Natural killer cell (primary cell): ENCODE measurements at regions not wholly inside any gene's neighbourhood (a gene's known extent, or its start where the extent isn't known, plus 50 kb on each side); places are given as distances from the start of the nearest gene placed in this dataset.
"Not testable (repeated sequence)": the region's sequence is repeated elsewhere in the genome, so short reads cannot be mapped to it uniquely, and the experiment has no call there.

ENCODE experiments used
- ATAC-seq, 3 donors: fragments of 150-1000 bp in 2 of 3; fragments of 200-7000 bp in 1 of 3; cut with Tn5 transposase; 1 replicate in 1 of 3; 2 replicates in 2 of 3; pipeline ENCODE4 v1.10.0; 2021; ENCODE audit warnings: mild to moderate bottlenecking in 2 of 3, moderate library complexity in 2 of 3
- DNase-seq, 2 donors: peaks; one replicate each; pipeline versions ENCODE4 v3.0.0 to v3.0.0-alpha.2; 2013 to 2021; ENCODE audit warnings: mixed read lengths in 1 of 2
- H3K27ac ChIP-seq: one replicate; pipeline ENCODE4 v1.5.1; 2013; ENCODE audit warnings: mild to moderate bottlenecking, low read length
- H3K27me3 ChIP-seq: one replicate; pipeline ENCODE4 v1.6.1; 2013; ENCODE audit warnings: low read length; ENCODE audit not compliant: control insufficient read depth, insufficient read depth
- H3K36me3 ChIP-seq: one replicate; pipeline ENCODE4 v1.6.1; 2013; ENCODE audit warnings: low read length; ENCODE audit not compliant: control insufficient read depth, insufficient read depth
- H3K4me1 ChIP-seq: one replicate; pipeline ENCODE4 v1.6.1; 2013; ENCODE audit warnings: low read length; ENCODE audit not compliant: control insufficient read depth, insufficient read depth
- H3K4me3 ChIP-seq: one replicate; pipeline ENCODE4 v1.5.1; 2013; ENCODE audit warnings: low read length
- H3K9me3 ChIP-seq: one replicate; pipeline ENCODE4 v1.6.1; 2013; ENCODE audit warnings: low read length; ENCODE audit not compliant: control insufficient read depth, insufficient read depth
- H3K27ac Mint-ChIP-seq, 2 donors: one replicate each; pipeline ENCODE4 v1.8.0; 2022; ENCODE audit warnings: mild to moderate bottlenecking in 2 of 2, mixed read lengths in 2 of 2, moderate library complexity in 1 of 2
- H3K27me3 Mint-ChIP-seq, 2 donors: one replicate each; pipeline ENCODE4 v1.8.0; 2022; ENCODE audit warnings: low read depth in 2 of 2, mixed read lengths in 2 of 2
- H3K36me3 Mint-ChIP-seq: one replicate; pipeline ENCODE4 v1.8.0; 2022; ENCODE audit warnings: mixed read lengths
- H3K4me1 Mint-ChIP-seq, 2 donors: one replicate each; pipeline ENCODE4 v1.8.0; 2022; ENCODE audit warnings: mixed read lengths in 2 of 2
- H3K4me3 Mint-ChIP-seq: one replicate; pipeline ENCODE4 v1.8.0; 2022; ENCODE audit warnings: mild to moderate bottlenecking, moderate library complexity, mixed read lengths
- H3K9me3 Mint-ChIP-seq, 2 donors: one replicate each; pipeline ENCODE4 v1.8.0; 2022; ENCODE audit warnings: mixed read lengths in 2 of 2
- WGBS: methylation state at CpG from one replicate; pipeline ENCODE4 v1.1.7; 2013; ENCODE audit warnings: missing lambda C conversion rate; ENCODE audit not compliant: insufficient coverage; 5-methylcytosine and 5-hydroxymethylcytosine counted together
- intact Hi-C: fragments of 100-400 bp; cut with micrococcal nuclease; formaldehyde crosslinking; loops from one replicate; pipeline ENCODE4 v1.14.2; 2022
- TF ChIP-seq, protein P1 (sequence below): fragments of 200-600 bp; IDR thresholded peaks from one replicate; pipeline ENCODE4 v1.8.0; 2022; ENCODE audit warnings: antibody characterized with exemption

DNA sequence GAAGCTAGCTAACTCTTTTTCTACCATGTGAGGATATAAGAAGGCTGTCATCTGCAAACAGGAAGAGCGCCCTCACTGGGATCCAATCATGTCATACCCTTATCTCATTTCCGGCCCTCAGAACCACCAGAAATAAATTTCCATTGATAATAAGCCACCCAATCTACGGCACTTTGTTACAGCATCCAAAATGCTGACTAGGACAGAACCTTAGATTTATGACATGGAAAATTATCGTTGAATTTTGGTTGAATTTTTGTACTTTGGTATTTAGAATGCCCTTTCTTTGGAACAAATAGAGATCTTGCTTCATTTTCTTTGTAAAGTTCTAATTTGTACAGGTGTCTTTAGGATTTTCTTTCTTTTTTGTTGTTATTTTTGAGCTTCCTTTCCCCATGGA lies 53.3 kb upstream of the CYLC2 start:
- no peak for ATAC-seq
- no peaks in the 10 kb centered on the region for H3K4me1 ChIP-seq
- 83% methylated on average over 3 of the region's 4 CpGs for WGBS

DNA sequence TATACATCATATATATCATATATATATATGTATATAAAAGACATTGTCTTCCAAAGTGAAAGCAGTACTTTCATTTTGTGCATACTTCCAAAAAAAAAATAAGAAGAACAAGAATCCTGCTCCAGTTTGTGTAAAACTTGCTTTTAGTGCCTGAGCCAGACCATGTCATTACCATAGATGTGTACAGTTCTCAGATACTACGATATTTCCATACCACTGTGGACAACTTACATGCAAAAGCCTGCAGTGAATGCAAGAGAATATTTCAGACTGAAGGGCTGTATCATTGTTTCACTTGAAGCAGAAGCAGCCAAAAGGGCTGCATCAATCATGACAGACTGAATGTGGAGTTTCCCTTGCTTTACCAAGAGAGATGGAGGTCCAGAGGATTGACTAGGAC lies 72.6 kb upstream of the CYLC2 start:
- Histone ChIP-seq H3K9me3 (no peaks in the 10 kb centered on the region), H3K36me3 (no peaks in the 10 kb centered on the region), H3K27ac (no peak overlapping the region), H3K27me3 (no peaks in the 10 kb centered on the region), H3K4me3 (no peak overlapping the region), H3K4me1 (no peaks in the 10 kb centered on the region)
- intact Hi-C loops, result no loop called here
- DNase-seq, result no peak
- H3K4me1 Mint-ChIP-seq, result no peaks in the 10 kb centered on the region
- no peak overlapping the region for H3K27ac Mint-ChIP-seq
- peaks cover 8 to 11% of the 10 kb centered on the region in 2 donors for H3K9me3 Mint-ChIP-seq
- WGBS, result 88% methylated on average over 1 of the region's 1 CpG
- TF ChIP-seq, protein P1, sequence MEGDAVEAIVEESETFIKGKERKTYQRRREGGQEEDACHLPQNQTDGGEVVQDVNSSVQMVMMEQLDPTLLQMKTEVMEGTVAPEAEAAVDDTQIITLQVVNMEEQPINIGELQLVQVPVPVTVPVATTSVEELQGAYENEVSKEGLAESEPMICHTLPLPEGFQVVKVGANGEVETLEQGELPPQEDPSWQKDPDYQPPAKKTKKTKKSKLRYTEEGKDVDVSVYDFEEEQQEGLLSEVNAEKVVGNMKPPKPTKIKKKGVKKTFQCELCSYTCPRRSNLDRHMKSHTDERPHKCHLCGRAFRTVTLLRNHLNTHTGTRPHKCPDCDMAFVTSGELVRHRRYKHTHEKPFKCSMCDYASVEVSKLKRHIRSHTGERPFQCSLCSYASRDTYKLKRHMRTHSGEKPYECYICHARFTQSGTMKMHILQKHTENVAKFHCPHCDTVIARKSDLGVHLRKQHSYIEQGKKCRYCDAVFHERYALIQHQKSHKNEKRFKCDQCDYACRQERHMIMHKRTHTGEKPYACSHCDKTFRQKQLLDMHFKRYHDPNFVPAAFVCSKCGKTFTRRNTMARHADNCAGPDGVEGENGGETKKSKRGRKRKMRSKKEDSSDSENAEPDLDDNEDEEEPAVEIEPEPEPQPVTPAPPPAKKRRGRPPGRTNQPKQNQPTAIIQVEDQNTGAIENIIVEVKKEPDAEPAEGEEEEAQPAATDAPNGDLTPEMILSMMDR, result no peak
- H3K27me3 Mint-ChIP-seq, result no peaks in the 10 kb centered on the region
- no peaks in the 10 kb centered on the region for H3K36me3 Mint-ChIP-seq
- no peak for ATAC-seq
- no peak overlapping the region for H3K4me3 Mint-ChIP-seq

More for the DNA sequence above, 53.3 kb upstream of the CYLC2 start:
- Mint-ChIP-seq H3K36me3 (no peaks in the 10 kb centered on the region), H3K27me3 (no peaks in the 10 kb centered on the region), H3K4me1 (no peaks in the 10 kb centered on the region), H3K4me3 (no peak overlapping the region), H3K9me3 (peaks cover 13 to 22% of the 10 kb centered on the region in 2 donors), H3K27ac (no peak overlapping the region)
- intact Hi-C loops, result no loop called here
- Histone ChIP-seq H3K27ac (no peak overlapping the region), H3K4me3 (no peak overlapping the region), H3K9me3 (peaks cover 2% of the 10 kb centered on the region), H3K36me3 (no peaks in the 10 kb centered on the region), H3K27me3 (no peaks in the 10 kb centered on the region)
- TF ChIP-seq, protein P1, result no peak
- DNase-seq, result no peak

DNA sequence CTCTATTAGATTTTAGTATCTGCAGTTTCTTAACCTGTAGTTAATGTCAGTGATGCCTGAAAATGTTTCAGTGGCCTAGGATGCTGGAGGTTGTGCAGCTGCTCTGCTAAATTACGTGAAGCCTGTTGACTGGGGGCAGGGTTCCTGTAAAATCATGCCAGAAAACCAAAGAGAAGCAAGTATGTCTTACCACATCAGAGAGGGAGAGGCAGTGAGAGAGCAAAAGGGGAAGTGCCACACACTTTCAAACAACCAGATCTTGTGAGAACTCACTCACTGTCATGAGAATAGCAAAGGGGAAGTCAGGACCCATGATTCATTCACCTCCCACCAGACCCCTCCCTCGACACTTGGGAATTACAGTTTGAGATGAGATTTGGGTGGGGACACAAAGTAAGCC lies 83.9 kb upstream of the CYLC2 start:
- Histone ChIP-seq H3K27me3 (no peaks in the 10 kb centered on the region), H3K9me3 (no peaks in the 10 kb centered on the region), H3K36me3 (no peaks in the 10 kb centered on the region), H3K4me1 (no peaks in the 10 kb centered on the region), H3K27ac (no peak overlapping the region), H3K4me3 (no peak overlapping the region)
- H3K27me3 Mint-ChIP-seq, result no peaks in the 10 kb centered on the region
- intact Hi-C loops, result no loop called here
- ATAC-seq, result no peak
- peaks cover 8% of the 10 kb centered on the region for H3K36me3 Mint-ChIP-seq
- WGBS, result 0% methylated on average over 1 of the region's 2 CpGs
- H3K4me3 Mint-ChIP-seq, result no peak overlapping the region
- H3K27ac Mint-ChIP-seq, result no peak overlapping the region
- H3K9me3 Mint-ChIP-seq, result peaks cover 17 to 20% of the 10 kb centered on the region in 2 donors
- no peaks in the 10 kb centered on the region for H3K4me1 Mint-ChIP-seq
- DNase-seq, result no peak
- TF ChIP-seq, protein P1, result no peak

- ATAC-seq, H3K4me1 ChIP-seq, H3K4me3 ChIP-seq, H3K9me3 ChIP-seq, H3K27me3 Mint-ChIP-seq, H3K4me1 Mint-ChIP-seq, H3K27ac ChIP-seq, intact Hi-C loops, H3K4me3 Mint-ChIP-seq, H3K36me3 ChIP-seq, H3K27ac Mint-ChIP-seq, DNase-seq, H3K27me3 ChIP-seq: not testable (repeated sequence)
- H3K9me3 Mint-ChIP-seq, result peaks cover 27 to 37% of the 10 kb centered on the region in 2 donors
- 91% methylated on average over 8 of the region's 8 CpGs for WGBS
- H3K36me3 Mint-ChIP-seq, result peaks cover 11% of the 10 kb centered on the region
Observed at GRCh38 chr9:102905795-102906194, 89.3 kb upstream of the CYLC2 start.
